LNCAP (cell line): ENCODE measurements at regions not wholly inside any gene's neighbourhood (a gene's known extent, or its start where the extent isn't known, plus 50 kb on each side); places are given as distances from the start of the nearest gene placed in this dataset.

ENCODE experiments used
- CTCF ChIP-seq: fragments of 450-650 bp; IDR thresholded peaks from 2 replicates; pipeline ENCODE4 v1.5.1; 2017; ENCODE audit warnings: mild to moderate bottlenecking

GRCh38 chr2:138125306-138126288 is 161.3 kb downstream of the HNMT start:
- TF ChIP-seq CTCF = no peak

- no peak for TF ChIP-seq CTCF
Measured at GRCh38 chr2:138132108-138132507, 167.8 kb downstream of the HNMT start.

GRCh38 chr2:138137949-138138348 is 173.7 kb downstream of the HNMT start:
- TF ChIP-seq CTCF = no peak

- no peak for TF ChIP-seq CTCF
Measured at GRCh38 chr2:138147796-138148195, 183.5 kb downstream of the HNMT start.

- TF ChIP-seq CTCF = no peak
Measured at GRCh38 chr2:138155304-138155703, 191.0 kb downstream of the HNMT start.

- TF ChIP-seq CTCF = no peak
Measured at GRCh38 chr2:138157372-138157771, 193.1 kb downstream of the HNMT start.

- no peak for TF ChIP-seq CTCF
Measured at GRCh38 chr2:138170485-138170884, 206.2 kb downstream of the HNMT start.
